A549 (cell line): ENCODE measurements at regions not wholly inside any gene's neighbourhood (a gene's known extent, or its start where the extent isn't known, plus 50 kb on each side); places are given as distances from the start of the nearest gene placed in this dataset.

Experiments used
- ATAC-seq, 2 experiments: fragments of 200-7000 bp in 1 of 2; fragments of >200 bp in 1 of 2; cut with Nextera tagmentation in 1 of 2; cut with Tn5 transposase in 1 of 2; 3 replicates each; pipeline versions ENCODE4 v1.8.0 to v1.9.1; 2018 to 2020; ENCODE audit warnings: mild to moderate bottlenecking in 1 of 2, moderate library complexity in 1 of 2
- CTCF ChIA-PET: fragments of 300-600 bp; sonication (Branson Sonifier 250); formaldehyde crosslinking; extraction: SDS; loops from one replicate; lab custom pipeline; 2021; ENCODE audit warnings: antibody characterized with exemption, inconsistent platforms; lab: Yijun Ruan, JAX
- POLR2A ChIA-PET: fragments of 350-600 bp; formaldehyde crosslinking; extraction: SDS; loops from one replicate; lab custom pipeline; 2021; ENCODE audit warnings: antibody characterized with exemption, inconsistent platforms; lab: Yijun Ruan, JAX
- DNase-seq, 2 experiments: peaks; one replicate each; pipeline versions ENCODE4 v3.0.0 to v3.0.0-alpha.2; 2011 to 2016; ENCODE audit warnings: low read depth in 1 of 2, low spot score in 1 of 2
- FAIRE-seq: peaks from 2 replicates; lab custom pipeline; 2011; peaks lifted over from hg19 to GRCh38; lab: Jason Lieb, UNC
- H3K27ac ChIP-seq, 2 experiments: fragments of >200 bp; sonication (Bioruptor Twin); formaldehyde crosslinking; 3 replicates each; pipeline ENCODE4 v1.5.1; 2016 to 2017
- H3K4me1 ChIP-seq: fragments of >200 bp; sonication (Bioruptor Twin); formaldehyde crosslinking; 3 replicates; pipeline ENCODE4 v1.6.1; 2016
- H3K4me2 ChIP-seq: fragments of >200 bp; sonication (Bioruptor Twin); formaldehyde crosslinking; 3 replicates; pipeline ENCODE4 v1.6.1; 2016
- H3K4me3 ChIP-seq: fragments of >200 bp; sonication (Bioruptor Twin); formaldehyde crosslinking; 3 replicates; pipeline ENCODE4 v1.5.1; 2016
- H3K9me3 ChIP-seq: fragments of >200 bp; sonication (Bioruptor Twin); formaldehyde crosslinking; 3 replicates; pipeline ENCODE4 v1.6.1; 2016
- BCL3 ChIP-seq: fragments of >200 bp; sonication (Bioruptor Twin); formaldehyde crosslinking; IDR thresholded peaks from 3 replicates; pipeline ENCODE4 v1.6.1; 2016
- CBX2 ChIP-seq: fragments of 200-600 bp; sonication (generic); IDR thresholded peaks from 2 replicates; pipeline ENCODE4 v1.6.1; 2016; ENCODE audit warnings: low read depth, mild to moderate bottlenecking, borderline replicate concordance
- CBX8 ChIP-seq: fragments of 200-600 bp; sonication (generic); IDR thresholded peaks from 2 replicates; pipeline ENCODE4 v1.6.1; 2016
- CTCF ChIP-seq: fragments of >200 bp; sonication (Bioruptor Twin); formaldehyde crosslinking; IDR thresholded peaks from 3 replicates; pipeline ENCODE4 v1.5.1; 2016
- EHF ChIP-seq: fragments of 250-450 bp; sonication (Bioruptor Pico); IDR thresholded peaks from 2 replicates; pipeline ENCODE4 v1.5.0; 2020; ENCODE audit warnings: mild to moderate bottlenecking
- EP300 ChIP-seq, 2 experiments: fragments of >200 bp; sonication (Bioruptor Twin); formaldehyde crosslinking; IDR thresholded peaks; 2 replicates in 1 of 2; 3 replicates in 1 of 2; pipeline ENCODE4 v1.6.1; 2016 to 2017
- FOXS1 ChIP-seq: fragments of 250-450 bp; sonication (Bioruptor Pico); IDR thresholded peaks from 2 replicates; pipeline ENCODE4 v1.5.0; 2020; ENCODE audit warnings: mild to moderate bottlenecking, moderate library complexity
- HES2 ChIP-seq: fragments of >200 bp; sonication (Bioruptor Twin); formaldehyde crosslinking; IDR thresholded peaks from 2 replicates; pipeline ENCODE4 v1.6.1; 2016
- HOXB13 ChIP-seq: fragments of 250-450 bp; sonication (Bioruptor Pico); IDR thresholded peaks from 2 replicates; pipeline ENCODE4 v1.5.0; 2020; ENCODE audit warnings: low read depth, mild to moderate bottlenecking, moderate library complexity
- MAFK ChIP-seq: fragments of 450-650 bp; IDR thresholded peaks from 2 replicates; pipeline ENCODE4 v1.6.1; 2014; ENCODE audit not compliant: partially characterized antibody
- MAX ChIP-seq: IDR thresholded peaks from 2 replicates; pipeline ENCODE4 v1.6.1; 2012
- MAZ ChIP-seq: fragments of 150-350 bp; IDR thresholded peaks from 2 replicates; pipeline ENCODE4 v1.6.1; 2014; ENCODE audit warnings: antibody characterized with exemption, low read depth, low read length, borderline replicate concordance
- NFE2L2 ChIP-seq: fragments of 150-350 bp; conservative IDR thresholded peaks from 2 replicates; pipeline ENCODE4 v1.6.1; 2014; ENCODE audit warnings: low read length
- POLR2A ChIP-seq: IDR thresholded peaks from 2 replicates; pipeline ENCODE4 v1.6.1; 2012; ENCODE audit warnings: mild to moderate bottlenecking, low read length
- RNF2 ChIP-seq: fragments of 200-600 bp; sonication (generic); IDR thresholded peaks from 2 replicates; pipeline ENCODE4 v1.6.1; 2016; ENCODE audit warnings: low read depth, mild to moderate bottlenecking, antibody characterized with exemption, moderate library complexity, borderline replicate concordance
- ZC3H11A ChIP-seq: fragments of 450-650 bp; IDR thresholded peaks from 2 replicates; pipeline ENCODE4 v1.6.1; 2014; ENCODE audit warnings: antibody characterized with exemption, mild to moderate bottlenecking
- WGBS: methylation state at CpG from one replicate; pipeline ENCODE4 v1.1.6; 2017; ENCODE audit errors: missing lambda C conversion rate; 5-methylcytosine and 5-hydroxymethylcytosine counted together
- TF ChIP-seq, protein P1 (sequence below): fragments of 250-450 bp; sonication (Bioruptor Pico); IDR thresholded peaks from 2 replicates; pipeline ENCODE4 v1.5.0; 2020; ENCODE audit warnings: low read depth, mild to moderate bottlenecking, moderate library complexity
- TF ChIP-seq, protein P2 (sequence below): fragments of 150-350 bp; IDR thresholded peaks from 2 replicates; pipeline ENCODE4 v1.6.1; 2014; ENCODE audit warnings: low read depth, mild to moderate bottlenecking, low read length
- TF ChIP-seq, protein P3 (sequence below): fragments of 200-600 bp; sonication (generic); IDR thresholded peaks from 2 replicates; pipeline ENCODE4 v1.6.1; 2016; ENCODE audit warnings: antibody characterized with exemption, mild to moderate bottlenecking, moderate library complexity

- Histone ChIP-seq H3K9me3 (no peaks in the 10 kb centered on the region), H3K4me1 (peaks cover 12% of the 10 kb centered on the region; the same call in 1 of the 3 replicates), H3K4me2 (no peak overlapping the region), H3K4me3 (no peak overlapping the region), H3K27ac (no peak overlapping the region)
- TF ChIP-seq CBX2: no peak
- ChIA-PET POLR2A (no interaction called here), CTCF (interaction anchor here (0.6 to 1.3 kb wide), 4 partner anchors 9 to 47 kb away, joined by 3 read pairs; no protein-coding TSS in a partner anchor)
- ATAC-seq (no peak), FAIRE-seq (no peak), DNase-seq (no peak)
- WGBS: 78% methylated on average over 2 of the region's 2 CpGs
Measured at GRCh38 chr17:17405673-17406072, 71.1 kb upstream of the MED9 start.

- H3K27ac ChIP-seq: no peak overlapping the region
- POLR2A ChIA-PET: no interaction called here
- TF ChIP-seq, protein P1, sequence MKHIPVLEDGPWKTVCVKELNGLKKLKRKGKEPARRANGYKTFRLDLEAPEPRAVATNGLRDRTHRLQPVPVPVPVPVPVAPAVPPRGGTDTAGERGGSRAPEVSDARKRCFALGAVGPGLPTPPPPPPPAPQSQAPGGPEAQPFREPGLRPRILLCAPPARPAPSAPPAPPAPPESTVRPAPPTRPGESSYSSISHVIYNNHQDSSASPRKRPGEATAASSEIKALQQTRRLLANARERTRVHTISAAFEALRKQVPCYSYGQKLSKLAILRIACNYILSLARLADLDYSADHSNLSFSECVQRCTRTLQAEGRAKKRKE (CRISPR knock-in tag): no peak
- TF ChIP-seq EHF: no peak
- TF ChIP-seq, protein P2, sequence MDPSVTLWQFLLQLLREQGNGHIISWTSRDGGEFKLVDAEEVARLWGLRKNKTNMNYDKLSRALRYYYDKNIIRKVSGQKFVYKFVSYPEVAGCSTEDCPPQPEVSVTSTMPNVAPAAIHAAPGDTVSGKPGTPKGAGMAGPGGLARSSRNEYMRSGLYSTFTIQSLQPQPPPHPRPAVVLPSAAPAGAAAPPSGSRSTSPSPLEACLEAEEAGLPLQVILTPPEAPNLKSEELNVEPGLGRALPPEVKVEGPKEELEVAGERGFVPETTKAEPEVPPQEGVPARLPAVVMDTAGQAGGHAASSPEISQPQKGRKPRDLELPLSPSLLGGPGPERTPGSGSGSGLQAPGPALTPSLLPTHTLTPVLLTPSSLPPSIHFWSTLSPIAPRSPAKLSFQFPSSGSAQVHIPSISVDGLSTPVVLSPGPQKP: no peak
- TF ChIP-seq CTCF: no peak
- no peak for TF ChIP-seq MAFK
- TF ChIP-seq FOXS1 (CRISPR knock-in tag): no peak
- TF ChIP-seq MAZ: no peak
- TF ChIP-seq BCL3: no peak
- no peak for TF ChIP-seq ZC3H11A
- no peak for TF ChIP-seq POLR2A
- TF ChIP-seq HES2: no peak
- TF ChIP-seq CBX8: no peak
- TF ChIP-seq RNF2: no peak
- no peak for TF ChIP-seq MAX
- no peak for TF ChIP-seq EP300 (IDR thresholded peaks at IDR 0.05)
- TF ChIP-seq, protein P3, sequence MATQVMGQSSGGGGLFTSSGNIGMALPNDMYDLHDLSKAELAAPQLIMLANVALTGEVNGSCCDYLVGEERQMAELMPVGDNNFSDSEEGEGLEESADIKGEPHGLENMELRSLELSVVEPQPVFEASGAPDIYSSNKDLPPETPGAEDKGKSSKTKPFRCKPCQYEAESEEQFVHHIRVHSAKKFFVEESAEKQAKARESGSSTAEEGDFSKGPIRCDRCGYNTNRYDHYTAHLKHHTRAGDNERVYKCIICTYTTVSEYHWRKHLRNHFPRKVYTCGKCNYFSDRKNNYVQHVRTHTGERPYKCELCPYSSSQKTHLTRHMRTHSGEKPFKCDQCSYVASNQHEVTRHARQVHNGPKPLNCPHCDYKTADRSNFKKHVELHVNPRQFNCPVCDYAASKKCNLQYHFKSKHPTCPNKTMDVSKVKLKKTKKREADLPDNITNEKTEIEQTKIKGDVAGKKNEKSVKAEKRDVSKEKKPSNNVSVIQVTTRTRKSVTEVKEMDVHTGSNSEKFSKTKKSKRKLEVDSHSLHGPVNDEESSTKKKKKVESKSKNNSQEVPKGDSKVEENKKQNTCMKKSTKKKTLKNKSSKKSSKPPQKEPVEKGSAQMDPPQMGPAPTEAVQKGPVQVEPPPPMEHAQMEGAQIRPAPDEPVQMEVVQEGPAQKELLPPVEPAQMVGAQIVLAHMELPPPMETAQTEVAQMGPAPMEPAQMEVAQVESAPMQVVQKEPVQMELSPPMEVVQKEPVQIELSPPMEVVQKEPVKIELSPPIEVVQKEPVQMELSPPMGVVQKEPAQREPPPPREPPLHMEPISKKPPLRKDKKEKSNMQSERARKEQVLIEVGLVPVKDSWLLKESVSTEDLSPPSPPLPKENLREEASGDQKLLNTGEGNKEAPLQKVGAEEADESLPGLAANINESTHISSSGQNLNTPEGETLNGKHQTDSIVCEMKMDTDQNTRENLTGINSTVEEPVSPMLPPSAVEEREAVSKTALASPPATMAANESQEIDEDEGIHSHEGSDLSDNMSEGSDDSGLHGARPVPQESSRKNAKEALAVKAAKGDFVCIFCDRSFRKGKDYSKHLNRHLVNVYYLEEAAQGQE: no peak
- TF ChIP-seq HOXB13 (CRISPR knock-in tag): no peak
- TF ChIP-seq NFE2L2: no peak
- H3K4me3 ChIP-seq: no peak overlapping the region
- H3K9me3 ChIP-seq: no peaks in the 10 kb centered on the region
- CTCF ChIA-PET: interaction anchor here (1.0 to 1.3 kb wide), 2 partner anchors 9 to 43 kb away, joined by 3 read pairs; no protein-coding TSS in a partner anchor
- no peak for DNase-seq
- no peak for FAIRE-seq
- H3K4me1 ChIP-seq: peaks cover 10% of the 10 kb centered on the region; the same call in 1 of the 3 replicates
- no peak for ATAC-seq
- 78% methylated on average over 7 of the region's 7 CpGs for WGBS
- H3K4me2 ChIP-seq: no peak overlapping the region
Measured at GRCh38 chr17:17406225-17406624, 70.6 kb upstream of the MED9 start.
